GM18861 (cell line): ENCODE measurements at regions not wholly inside any gene's neighbourhood (a gene's known extent, or its start where the extent isn't known, plus 50 kb on each side); places are given as distances from the start of the nearest gene placed in this dataset.
"Not testable (repeated sequence)": the region's sequence is repeated elsewhere in the genome, so short reads cannot be mapped to it uniquely, and the experiment has no call there.

Source experiments
- ATAC-seq: cut with Tn5 transposase; IDR thresholded peaks from one replicate; pipeline ENCODE4 v1.9.1; 2021; ENCODE audit not compliant: unreplicated experiment

DNA sequence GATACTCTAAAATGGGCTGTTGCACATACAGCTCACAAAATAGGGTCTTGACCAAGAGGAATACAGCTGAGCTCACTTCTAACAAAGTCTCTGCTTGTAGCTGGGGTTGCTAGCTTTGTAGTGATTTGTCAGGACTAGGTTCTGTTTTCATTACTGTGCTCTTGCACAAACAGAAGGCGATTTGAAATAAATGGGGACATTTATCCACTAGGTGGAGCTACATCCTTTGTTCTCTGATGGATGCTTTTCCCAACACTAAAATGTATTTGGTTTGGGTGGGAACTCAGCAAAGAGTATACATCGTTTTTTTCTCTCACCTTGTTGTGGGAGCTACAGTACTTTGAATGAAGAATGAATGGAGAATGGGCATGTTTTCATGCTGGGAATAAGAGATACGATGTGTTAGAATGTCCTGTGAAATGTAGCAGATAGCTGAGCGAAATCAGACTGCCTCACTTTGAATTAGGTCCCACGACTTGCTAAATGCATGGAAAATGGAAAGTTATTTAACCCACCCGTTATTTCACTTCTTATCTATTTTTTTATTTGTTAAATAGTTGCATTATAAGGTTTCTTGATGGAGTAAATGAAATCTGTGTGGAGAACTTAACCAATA lies 494.7 kb upstream of the MAP3K7 start:
- ATAC-seq, result peak; percentile 64

GRCh38 chr6:91080871-91081270 lies 494.0 kb upstream of the MAP3K7 start:
- no peak for ATAC-seq

GRCh38 chr6:91079969-91080368 lies 493.1 kb upstream of the MAP3K7 start:
- ATAC-seq, result no peak

DNA sequence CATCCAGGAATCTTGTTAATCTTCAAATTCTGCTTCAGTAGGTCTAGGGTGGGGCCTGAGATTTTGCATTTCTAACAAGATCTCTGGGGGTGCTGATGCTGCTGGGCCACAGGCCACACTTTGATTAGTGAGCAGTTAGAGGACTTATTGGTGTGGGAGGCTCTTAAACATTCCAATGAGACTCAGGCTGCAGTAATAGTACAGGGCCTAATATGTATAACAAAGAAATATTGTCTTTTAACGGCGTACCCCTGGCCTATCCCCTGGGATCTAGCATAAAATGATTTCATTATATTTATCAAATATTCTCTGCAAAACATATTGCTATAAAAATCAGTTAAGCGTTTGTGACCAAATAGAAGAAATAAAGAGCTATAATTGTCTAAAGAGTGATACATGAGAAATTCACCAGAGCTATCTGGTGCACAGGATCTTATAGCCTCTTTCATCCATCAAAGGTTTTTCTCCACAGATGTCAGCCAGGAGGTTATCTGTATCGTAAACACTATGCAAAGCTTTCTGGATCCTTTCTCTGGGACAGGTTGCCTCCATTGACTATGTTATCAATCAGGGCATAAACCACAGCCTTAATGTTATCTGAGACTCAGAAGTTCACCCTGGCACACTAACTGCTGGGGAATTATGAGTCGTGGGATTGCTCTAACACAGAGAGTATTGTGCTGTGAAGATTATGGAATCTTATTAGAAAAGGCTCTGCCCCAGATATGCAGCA lies 488.5 kb upstream of the MAP3K7 start:
- no peak for ATAC-seq

GRCh38 chr6:91063362-91063761 lies 476.5 kb upstream of the MAP3K7 start:
- no peak for ATAC-seq

DNA sequence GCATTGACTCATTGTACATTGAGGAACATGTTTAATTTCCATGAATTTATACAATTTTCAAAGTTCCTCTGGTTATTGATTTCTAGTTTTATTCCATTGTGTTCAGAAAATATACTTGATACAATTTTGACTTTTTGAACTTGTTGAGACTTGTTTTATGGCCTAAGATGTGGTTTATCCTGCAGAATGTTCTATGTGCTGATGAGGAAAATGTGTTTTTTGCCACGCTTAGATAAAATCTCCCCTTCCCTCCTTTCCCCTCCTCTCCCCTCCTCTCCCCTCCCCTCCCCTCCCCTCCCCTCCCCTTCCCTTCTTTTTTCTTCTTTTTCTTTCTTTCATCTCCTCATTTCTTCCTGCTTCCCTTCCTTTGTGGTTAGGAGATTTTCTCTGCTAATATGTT lies 470.8 kb upstream of the MAP3K7 start:
- no peak for ATAC-seq

GRCh38 chr6:91055959-91056358 lies 469.1 kb upstream of the MAP3K7 start:
- ATAC-seq, result no peak

GRCh38 chr6:91052473-91053450 lies 465.9 kb upstream of the MAP3K7 start:
- ATAC-seq, result not testable (repeated sequence)

GRCh38 chr6:91045161-91045560 lies 458.3 kb upstream of the MAP3K7 start:
- ATAC-seq, result no peak

DNA sequence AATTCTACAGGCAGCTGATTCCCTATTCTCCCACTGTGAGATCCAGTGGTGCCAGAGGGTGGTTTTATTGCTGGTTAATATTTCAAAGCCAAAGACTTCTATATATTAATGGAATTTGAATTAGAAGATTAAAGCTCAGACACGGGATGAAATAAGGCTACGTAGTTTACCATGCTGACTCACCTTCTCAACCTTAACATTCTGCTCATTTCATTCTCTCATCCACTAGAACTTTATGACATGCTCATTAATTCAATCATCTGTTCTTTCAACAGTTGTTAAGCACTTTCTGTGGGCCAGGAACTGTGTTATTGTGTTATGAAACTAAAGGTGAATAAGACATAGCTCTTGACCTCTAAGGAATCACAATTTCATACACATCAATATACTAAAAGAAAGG lies 456.9 kb upstream of the MAP3K7 start:
- ATAC-seq, result no peak

GRCh38 chr6:91042656-91043055 lies 455.8 kb upstream of the MAP3K7 start:
- ATAC-seq, result no peak

DNA sequence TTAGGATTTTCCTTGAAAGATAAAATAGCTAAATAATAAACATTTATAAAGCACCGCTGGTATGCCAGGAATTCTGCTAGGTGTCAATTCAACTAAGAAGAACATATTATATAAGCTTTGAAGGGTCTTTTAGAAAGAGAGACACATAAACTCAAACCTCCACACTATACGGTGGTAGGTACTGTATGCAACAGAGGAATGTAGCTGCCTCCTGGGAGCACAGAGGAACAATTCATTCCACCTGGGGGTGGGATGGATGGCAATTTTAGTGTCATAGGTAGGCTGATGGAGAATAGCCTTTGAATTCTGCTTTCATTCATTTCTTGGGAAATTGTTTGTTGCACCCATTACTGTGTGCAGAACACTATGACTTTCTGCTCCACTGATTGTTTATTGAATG lies 447.1 kb upstream of the MAP3K7 start:
- ATAC-seq, result no peak

- no peak for ATAC-seq
Measured at GRCh38 chr6:91031581-91031980, 444.7 kb upstream of the MAP3K7 start.

GRCh38 chr6:91029211-91029610 lies 442.3 kb upstream of the MAP3K7 start:
- ATAC-seq, result no peak

DNA sequence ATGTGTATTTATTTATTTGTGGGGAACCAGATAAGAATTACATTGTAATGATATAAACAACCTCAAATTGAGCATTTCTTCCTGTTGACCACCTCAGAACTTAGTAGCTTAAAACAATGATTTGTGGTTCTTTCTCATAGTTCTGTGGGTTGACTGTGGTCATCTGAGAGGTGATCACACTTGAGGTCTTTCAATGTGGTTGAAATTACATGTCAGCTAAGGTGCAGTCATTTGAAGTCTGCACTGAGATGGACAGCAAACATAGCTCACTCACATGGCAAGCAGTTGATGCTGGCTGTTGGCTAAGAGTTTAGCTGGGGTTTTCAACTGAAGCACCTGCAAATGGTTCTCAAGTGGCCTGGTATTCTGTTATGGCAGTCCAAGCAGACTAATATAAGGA lies 436.7 kb upstream of the MAP3K7 start:
- no peak for ATAC-seq

DNA sequence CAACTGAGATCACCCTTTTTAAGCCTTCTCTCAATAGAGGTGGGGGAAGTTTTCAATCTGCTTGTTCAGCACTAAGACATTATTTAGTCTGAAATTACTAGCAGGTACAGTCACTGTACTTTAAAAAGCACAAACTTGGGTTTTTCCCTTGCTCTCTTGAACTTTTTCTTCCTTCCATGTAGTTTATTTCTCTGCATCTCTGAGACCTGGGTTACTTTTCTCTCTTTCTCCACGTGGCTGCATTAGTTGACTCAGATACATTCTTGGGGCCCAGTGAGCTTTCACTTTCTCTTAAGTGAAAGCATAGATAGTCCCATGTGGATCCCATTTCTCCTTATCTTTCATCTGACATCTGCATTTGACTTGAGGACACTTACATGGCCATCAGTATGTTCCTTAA lies 433.9 kb upstream of the MAP3K7 start:
- peak; percentile 85 for ATAC-seq

DNA sequence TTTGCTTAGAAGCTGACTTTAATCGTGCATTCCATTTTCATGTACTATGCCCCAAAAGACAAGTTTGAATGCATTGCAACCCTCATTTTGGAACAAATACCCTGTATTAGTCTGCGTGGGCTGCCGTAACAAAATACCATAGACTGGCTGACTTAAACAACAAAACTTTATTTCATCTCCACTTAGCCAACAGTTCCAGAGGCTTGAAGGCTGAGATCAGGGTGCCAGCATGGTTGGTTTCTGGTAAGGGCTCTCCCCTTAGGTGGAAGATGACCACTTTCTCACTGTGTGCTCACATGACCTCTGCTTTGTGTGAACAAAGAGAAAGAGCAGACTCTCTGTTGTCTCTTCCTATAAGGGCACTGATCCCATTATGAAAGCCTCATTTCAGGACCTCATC lies 431.7 kb upstream of the MAP3K7 start:
- no peak for ATAC-seq

- ATAC-seq, result no peak
Measured at GRCh38 chr6:91013511-91013910, 426.6 kb upstream of the MAP3K7 start.

DNA sequence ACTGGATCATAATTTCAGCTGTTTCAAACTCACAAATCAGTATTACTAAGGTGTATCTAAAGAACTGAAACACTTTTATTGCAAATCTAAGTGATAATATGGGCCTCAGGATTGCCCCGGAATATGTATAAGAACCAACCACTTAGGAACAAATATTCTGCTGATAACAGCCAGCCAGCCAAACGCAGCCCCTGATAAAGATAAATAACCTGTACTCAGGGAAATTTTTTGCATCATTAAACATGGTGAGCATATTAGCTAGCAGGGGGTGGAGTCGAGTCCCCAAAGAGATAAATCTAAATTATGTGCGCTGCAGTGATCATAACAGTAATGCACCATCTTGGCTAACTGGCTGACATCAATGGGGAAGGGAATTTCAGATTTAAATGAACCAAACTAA lies 410.2 kb upstream of the MAP3K7 start:
- ATAC-seq, result no peak

GRCh38 chr6:90993770-90994169 lies 406.9 kb upstream of the MAP3K7 start:
- no peak for ATAC-seq

DNA sequence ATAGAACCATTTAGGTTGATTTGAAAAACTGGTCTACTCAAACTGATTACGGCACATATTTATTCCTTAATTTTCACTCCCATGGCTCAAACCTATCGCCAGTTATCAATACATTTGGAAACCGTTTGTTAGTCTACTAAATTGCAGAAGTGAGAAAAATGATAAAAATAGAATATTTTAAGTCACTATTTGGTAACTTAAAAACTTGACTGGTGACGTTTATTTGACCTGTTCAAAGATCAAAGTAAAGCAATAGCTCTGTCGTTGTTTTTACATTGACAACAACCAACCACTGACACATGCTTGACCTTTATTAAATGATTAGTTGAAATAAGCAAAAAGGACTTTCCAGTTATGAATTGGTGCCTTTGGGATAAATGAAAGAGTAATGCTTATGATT lies 402.9 kb upstream of the MAP3K7 start:
- ATAC-seq, result peak; percentile 67

GRCh38 chr6:90984066-90984465 lies 397.2 kb upstream of the MAP3K7 start:
- ATAC-seq, result no peak
